H9 (cell line): ENCODE measurements at regions not wholly inside any gene's neighbourhood (a gene's known extent, or its start where the extent isn't known, plus 50 kb on each side); places are given as distances from the start of the nearest gene placed in this dataset.

Source experiments
- DNase-seq: peaks from one replicate; pipeline ENCODE4 v3.0.0-alpha.2; 2017
- H2AFZ ChIP-seq: one replicate; pipeline ENCODE4 v1.6.1; 2013; ENCODE audit warnings: mild to moderate bottlenecking, low read length, control low read depth, moderate library complexity
- H2AK5ac ChIP-seq: 2 replicates; pipeline ENCODE4 v1.6.1; 2013; ENCODE audit warnings: low read length, control low read depth, mixed read lengths; ENCODE audit not compliant: insufficient read length
- H2BK120ac ChIP-seq: one replicate; pipeline ENCODE4 v1.6.1; 2013; ENCODE audit warnings: low read depth, mild to moderate bottlenecking, low read length, control low read depth, inconsistent platforms; ENCODE audit not compliant: poor library complexity, severe bottlenecking
- H2BK12ac ChIP-seq: 2 replicates; pipeline ENCODE4 v1.6.1; 2013; ENCODE audit warnings: low read length, control low read depth, mixed read lengths, low read depth; ENCODE audit not compliant: insufficient read length
- H2BK15ac ChIP-seq: 2 replicates; pipeline ENCODE4 v1.6.1; 2013; ENCODE audit warnings: low read depth, low read length, control low read depth
- H2BK20ac ChIP-seq: one replicate; pipeline ENCODE4 v1.6.1; 2013; ENCODE audit warnings: low read depth, mild to moderate bottlenecking, low read length, control low read depth, inconsistent platforms; ENCODE audit not compliant: poor library complexity, severe bottlenecking
- H2BK5ac ChIP-seq: 2 replicates; pipeline ENCODE4 v1.6.1; 2013; ENCODE audit warnings: low read length, control low read depth, mixed read lengths; ENCODE audit not compliant: insufficient read length
- H3K14ac ChIP-seq: 2 replicates; pipeline ENCODE4 v1.6.1; 2013; ENCODE audit warnings: low read length, control low read depth; ENCODE audit not compliant: insufficient read depth
- H3K18ac ChIP-seq: 2 replicates; pipeline ENCODE4 v1.6.1; 2013; ENCODE audit warnings: low read depth, mild to moderate bottlenecking, mixed read lengths, low read length, control low read depth; ENCODE audit not compliant: insufficient read length
- H3K23ac ChIP-seq: 2 replicates; pipeline ENCODE4 v1.6.1; 2013; ENCODE audit warnings: low read length, control low read depth, mixed read lengths, low read depth; ENCODE audit not compliant: insufficient read length
- H3K23me2 ChIP-seq: 2 replicates; pipeline ENCODE4 v1.6.1; 2013; ENCODE audit warnings: low read depth, mild to moderate bottlenecking, mixed read lengths, low read length, control low read depth; ENCODE audit not compliant: insufficient read length, poor library complexity, severe bottlenecking
- H3K27ac ChIP-seq: 2 replicates; pipeline ENCODE4 v1.5.1; 2013; ENCODE audit warnings: low read length, control low read depth, mixed read lengths, low read depth; ENCODE audit not compliant: insufficient read length
- H3K27me3 ChIP-seq: 2 replicates; pipeline ENCODE4 v1.6.1; 2013; ENCODE audit warnings: low read length, control low read depth, inconsistent platforms; ENCODE audit not compliant: insufficient read depth
- H3K4ac ChIP-seq: 2 replicates; pipeline ENCODE4 v1.6.1; 2013; ENCODE audit warnings: low read depth, mild to moderate bottlenecking, control low read depth, inconsistent platforms, low read length, moderate library complexity
- H3K4me1 ChIP-seq: 2 replicates; pipeline ENCODE4 v1.6.1; 2013; ENCODE audit warnings: low read length, control low read depth, inconsistent platforms; ENCODE audit not compliant: insufficient read depth
- H3K4me2 ChIP-seq: 2 replicates; pipeline ENCODE4 v1.6.1; 2013; ENCODE audit warnings: low read length, control low read depth, mixed read lengths; ENCODE audit not compliant: insufficient read length, insufficient read depth
- H3K56ac ChIP-seq: 2 replicates; pipeline ENCODE4 v1.6.1; 2013; ENCODE audit warnings: low read depth, mild to moderate bottlenecking, mixed read lengths, low read length, control low read depth; ENCODE audit not compliant: insufficient read length
- H3K79me1 ChIP-seq: 2 replicates; pipeline ENCODE4 v1.6.1; 2013; ENCODE audit warnings: low read depth, mild to moderate bottlenecking, moderate library complexity, low read length, control low read depth, inconsistent platforms; ENCODE audit not compliant: insufficient read depth, poor library complexity, severe bottlenecking
- H3K79me2 ChIP-seq: 2 replicates; pipeline ENCODE4 v1.6.1; 2013; ENCODE audit warnings: low read length, control low read depth, inconsistent platforms; ENCODE audit not compliant: insufficient read depth
- H3K9ac ChIP-seq: 2 replicates; pipeline ENCODE4 v1.6.1; 2013; ENCODE audit warnings: low read length, control low read depth, mixed read lengths; ENCODE audit not compliant: insufficient read length; ENCODE audit errors: extremely low read depth
- H3K9me3 ChIP-seq: one replicate; pipeline ENCODE4 v1.6.1; 2013; ENCODE audit warnings: low read depth, low read length, inconsistent platforms; ENCODE audit not compliant: control insufficient read depth
- H3T11ph ChIP-seq: one replicate; pipeline ENCODE4 v1.6.1; 2013; ENCODE audit warnings: mild to moderate bottlenecking, low read length, control low read depth, inconsistent platforms
- H4K20me1 ChIP-seq: one replicate; pipeline ENCODE4 v1.6.1; 2013; ENCODE audit not compliant: control insufficient read depth, insufficient read length, insufficient read depth
- H4K5ac ChIP-seq: 2 replicates; pipeline ENCODE4 v1.6.1; 2013; ENCODE audit warnings: low read depth, mild to moderate bottlenecking, mixed read lengths, low read length, control low read depth; ENCODE audit not compliant: insufficient read length
- H4K8ac ChIP-seq: replicated peaks from 2 replicates; pipeline ENCODE4 v1.6.1; 2013; ENCODE audit warnings: low read length, control low read depth, mixed read lengths, low read depth; ENCODE audit not compliant: insufficient read length
- H4K91ac ChIP-seq: 2 replicates; pipeline ENCODE4 v1.6.1; 2013; ENCODE audit warnings: low read depth, mild to moderate bottlenecking, moderate library complexity, mixed read lengths, low read length, control low read depth; ENCODE audit not compliant: insufficient read length
- H3K27ac Mint-ChIP-seq, 3 experiments: 2 replicates in 2 of 3; 3 replicates in 1 of 3; pipeline ENCODE4 v1.8.0; 2020 to 2021; ENCODE audit warnings: mixed read lengths in 3 of 3, mild to moderate bottlenecking in 1 of 3, moderate library complexity in 1 of 3
- H3K27me3 Mint-ChIP-seq: 2 replicates; pipeline ENCODE4 v1.8.0; 2021; ENCODE audit warnings: low read depth, mild to moderate bottlenecking, moderate library complexity, mixed read lengths
- H3K36me3 Mint-ChIP-seq, 3 experiments: 2 replicates in 2 of 3; 3 replicates in 1 of 3; pipeline ENCODE4 v1.8.0; 2020 to 2021; ENCODE audit warnings: low read depth in 3 of 3, mixed read lengths in 3 of 3; ENCODE audit not compliant: insufficient read depth in 1 of 3
- H3K4me1 Mint-ChIP-seq, 2 experiments: 2 replicates each; pipeline ENCODE4 v1.8.0; 2020; ENCODE audit warnings: mixed read lengths in 2 of 2
- H3K4me3 Mint-ChIP-seq, 2 experiments: 2 replicates in 1 of 2; 3 replicates in 1 of 2; pipeline ENCODE4 v1.8.0; 2020 to 2021; ENCODE audit warnings: mild to moderate bottlenecking in 2 of 2, mixed read lengths in 2 of 2, moderate library complexity in 1 of 2
- H3K9me3 Mint-ChIP-seq, 2 experiments: 2 replicates in 1 of 2; 3 replicates in 1 of 2; pipeline ENCODE4 v1.8.0; 2020; ENCODE audit warnings: mild to moderate bottlenecking in 2 of 2, mixed read lengths in 2 of 2, moderate library complexity in 1 of 2
- CTCF ChIP-seq: fragments of 200-600 bp; sonication (generic); conservative IDR thresholded peaks from 3 replicates; pipeline ENCODE4 v1.8.0; 2021; ENCODE audit warnings: antibody characterized with exemption, mild to moderate bottlenecking
- WGBS: extraction: QIAGEN DNeasy Blood & Tissue Kit; methylation state at CpG from one replicate; pipeline ENCODE4 v1.1.7; 2013; ENCODE audit warnings: missing lambda C conversion rate, low lambda C conversion rate, mixed read lengths; ENCODE audit not compliant: insufficient read length; ENCODE audit errors: extremely low coverage; 5-methylcytosine and 5-hydroxymethylcytosine counted together

- Histone ChIP-seq H3K23ac (no peak overlapping the region), H3K27me3 (no peaks in the 10 kb centered on the region), H3K27ac (no peak overlapping the region), H4K8ac (no peak overlapping the region), H2BK15ac (no peak overlapping the region), H3K4me2 (no peak overlapping the region), H2BK20ac (no peak overlapping the region), H4K5ac (no peak overlapping the region), H2AK5ac (no peak overlapping the region), H3K4me1 (no peaks in the 10 kb centered on the region), H3K56ac (no peak overlapping the region), H3K4ac (no peak overlapping the region), H2AFZ (no peak overlapping the region), H3K14ac (no peak overlapping the region), H3K79me2 (no peaks in the 10 kb centered on the region), H3K9ac (no peak overlapping the region), H2BK120ac (no peak overlapping the region), H3T11ph (no peak overlapping the region), H3K9me3 (no peaks in the 10 kb centered on the region), H2BK12ac (no peak overlapping the region), H4K20me1 (no peaks in the 10 kb centered on the region), H4K91ac (no peak overlapping the region), H3K18ac (no peak overlapping the region), H3K79me1 (no peaks in the 10 kb centered on the region), H2BK5ac (no peak overlapping the region), H3K23me2 (no peaks in the 10 kb centered on the region)
- Mint-ChIP-seq H3K4me3 (no peak overlapping the region), H3K4me1 (peaks cover 4 to 13% of the 10 kb centered on the region in 2 experiments), H3K27ac (no peak overlapping the region), H3K9me3 (no peaks in the 10 kb centered on the region), H3K36me3 (no peaks in the 10 kb centered on the region), H3K27me3 (peaks cover 8% of the 10 kb centered on the region)
- TF ChIP-seq CTCF = no peak
- no peak for DNase-seq
- no CpG with 5 or more reads among the region's 3 CpGs for WGBS
Observed at GRCh38 chr2:21265752-21266151, 142.0 kb downstream of the TDRD15 start.
